ENCODE measurements at regions not wholly inside any gene's neighbourhood (a gene's known extent, or its start where the extent isn't known, plus 50 kb on each side); places are given as distances from the start of the nearest gene placed in this dataset.

- H4K91ac ChIP-seq (ENCODE audit: low read length) = no peak overlapping the region
- no peak overlapping the region for H3K4me3 ChIP-seq (ENCODE audit: insufficient read depth in 1 of 2, low read depth in 1 of 2, low read length in 2 of 2)
- H2AFZ ChIP-seq (ENCODE audit: low read depth, low read length) = no peak overlapping the region
- no peaks in the 10 kb centered on the region for H3K4me1 ChIP-seq (ENCODE audit: control insufficient read depth, insufficient read depth, low read depth, low read length)
- no peak overlapping the region for H4K8ac ChIP-seq (ENCODE audit: low read length)
- no peak overlapping the region for H3K9ac ChIP-seq (ENCODE audit: low read length)
- H3K18ac ChIP-seq (ENCODE audit: low read depth in 1 of 2, low read length in 2 of 2) = no peak overlapping the region
- H3K4me2 ChIP-seq (ENCODE audit: low read length, poor library complexity, severe bottlenecking) = no peak overlapping the region
- no peak overlapping the region for H2AK5ac ChIP-seq (ENCODE audit: low read length, severe bottlenecking)
- no peaks in the 10 kb centered on the region for H3K36me3 ChIP-seq (ENCODE audit: control insufficient read depth in 1 of 2, insufficient read depth in 2 of 2, low read depth in 1 of 2, low read length in 2 of 2)
- H3K27ac ChIP-seq (ENCODE audit: low read length, poor library complexity, severe bottlenecking) = no peak overlapping the region
- WGBS = 83% methylated on average over 2 of the region's 2 CpGs
- H3K79me1 ChIP-seq (replicated peaks; ENCODE audit: low read length, poor library complexity, severe bottlenecking) = no peaks in the 10 kb centered on the region
- no peak for DNase-seq
- H3K27me3 ChIP-seq (ENCODE audit: control insufficient read depth in 1 of 2, insufficient read depth in 1 of 2, low read length in 2 of 2) = peaks cover 26 to 30% of the 10 kb centered on the region in 2 experiments
- no peak overlapping the region for H2BK120ac ChIP-seq (ENCODE audit: low read depth, low read length)
- H3K4ac ChIP-seq (ENCODE audit: low read depth in 1 of 2, low read length in 2 of 2) = no peak overlapping the region
- H2BK5ac ChIP-seq (ENCODE audit: low read depth, low read length, poor library complexity, severe bottlenecking) = no peak overlapping the region
- no peak overlapping the region for H2BK15ac ChIP-seq (ENCODE audit: low read depth, poor library complexity, severe bottlenecking)
- no peak overlapping the region for H3K23ac ChIP-seq (ENCODE audit: low read length in 2 of 2)
- no peak overlapping the region for H3K14ac ChIP-seq (ENCODE audit: low read length in 2 of 2)
- peaks cover 5% of the 10 kb centered on the region for H3K9me3 ChIP-seq (ENCODE audit: control insufficient read depth, low read length)
- no peak overlapping the region for H2BK12ac ChIP-seq (ENCODE audit: low read length in 2 of 2)
These were observed 92.7 kb upstream of the ZNF678 start for GRCh38 chr1:227470688-227471087.

- WGBS = no CpG with 5 or more reads among the region's 3 CpGs
- DNase-seq = no peak
- no peak overlapping the region for H3K4me3 ChIP-seq (ENCODE audit: insufficient read depth in 1 of 2, low read depth in 1 of 2, low read length in 2 of 2)
These were observed 93.6 kb upstream of the ZNF678 start for GRCh38 chr1:227469708-227470107.

GRCh38 chr1:227466039-227466645 is 97.2 kb upstream of the ZNF678 start:
- H3K4me3 ChIP-seq (ENCODE audit: insufficient read depth in 1 of 2, low read depth in 1 of 2, low read length in 2 of 2) = no peak overlapping the region
- no peaks in the 10 kb centered on the region for H3K79me1 ChIP-seq (replicated peaks; ENCODE audit: low read length, poor library complexity, severe bottlenecking)
- no peak for DNase-seq
- H2BK15ac ChIP-seq (ENCODE audit: low read depth, poor library complexity, severe bottlenecking) = no peak overlapping the region
- H2BK12ac ChIP-seq (ENCODE audit: low read length in 2 of 2) = no peak overlapping the region
- no peak overlapping the region for H3K23ac ChIP-seq (ENCODE audit: low read length in 2 of 2)
- H3K9me3 ChIP-seq (ENCODE audit: control insufficient read depth, low read length) = peaks cover under 1% of the 10 kb centered on the region
- no peak overlapping the region for H3K4me2 ChIP-seq (ENCODE audit: low read length, poor library complexity, severe bottlenecking)
- H2AK5ac ChIP-seq (ENCODE audit: low read length, severe bottlenecking) = no peak overlapping the region
- H3K18ac ChIP-seq (ENCODE audit: low read depth in 1 of 2, low read length in 2 of 2) = no peak overlapping the region
- H3K4me1 ChIP-seq (ENCODE audit: control insufficient read depth, insufficient read depth, low read depth, low read length) = no peaks in the 10 kb centered on the region
- peaks cover 30 to 38% of the 10 kb centered on the region in 2 experiments for H3K27me3 ChIP-seq (ENCODE audit: control insufficient read depth in 1 of 2, insufficient read depth in 1 of 2, low read length in 2 of 2)
- no peak overlapping the region for H3K14ac ChIP-seq (ENCODE audit: low read length in 2 of 2)
- no peak overlapping the region for H2AFZ ChIP-seq (ENCODE audit: low read depth, low read length)
- H3K9ac ChIP-seq (ENCODE audit: low read length) = no peak overlapping the region
- H3K36me3 ChIP-seq (ENCODE audit: control insufficient read depth in 1 of 2, insufficient read depth in 2 of 2, low read depth in 1 of 2, low read length in 2 of 2) = no peaks in the 10 kb centered on the region
- no peak overlapping the region for H4K91ac ChIP-seq (ENCODE audit: low read length)
- no peak overlapping the region for H2BK5ac ChIP-seq (ENCODE audit: low read depth, low read length, poor library complexity, severe bottlenecking)
- no peak overlapping the region for H3K4ac ChIP-seq (ENCODE audit: low read depth in 1 of 2, low read length in 2 of 2)
- 80% methylated on average over 5 of the region's 5 CpGs for WGBS
- H4K8ac ChIP-seq (ENCODE audit: low read length) = no peak overlapping the region
- no peak overlapping the region for H3K27ac ChIP-seq (ENCODE audit: low read length, poor library complexity, severe bottlenecking)
- H2BK120ac ChIP-seq (ENCODE audit: low read depth, low read length) = no peak overlapping the region

More at GRCh38 chr1:227469708-227470107, 93.6 kb upstream of the ZNF678 start:
- Histone ChIP-seq H3K27me3 (ENCODE audit: control insufficient read depth in 1 of 2, insufficient read depth in 1 of 2, low read length in 2 of 2) (peaks cover 34 to 35% of the 10 kb centered on the region in 2 experiments), H2BK5ac (ENCODE audit: low read depth, low read length, poor library complexity, severe bottlenecking) (no peak overlapping the region), H2AFZ (ENCODE audit: low read depth, low read length) (no peak overlapping the region), H2BK15ac (ENCODE audit: low read depth, poor library complexity, severe bottlenecking) (no peak overlapping the region), H2BK12ac (ENCODE audit: low read length in 2 of 2) (no peak overlapping the region), H3K79me1 (replicated peaks; ENCODE audit: low read length, poor library complexity, severe bottlenecking) (no peaks in the 10 kb centered on the region), H2BK120ac (ENCODE audit: low read depth, low read length) (no peak overlapping the region), H3K23ac (ENCODE audit: low read length in 2 of 2) (no peak overlapping the region), H3K27ac (ENCODE audit: low read length, poor library complexity, severe bottlenecking) (no peak overlapping the region), H3K9me3 (ENCODE audit: control insufficient read depth, low read length) (peaks cover 5% of the 10 kb centered on the region), H3K36me3 (ENCODE audit: control insufficient read depth in 1 of 2, insufficient read depth in 2 of 2, low read depth in 1 of 2, low read length in 2 of 2) (no peaks in the 10 kb centered on the region), H4K8ac (ENCODE audit: low read length) (no peak overlapping the region), H4K91ac (ENCODE audit: low read length) (no peak overlapping the region), H3K4ac (ENCODE audit: low read depth in 1 of 2, low read length in 2 of 2) (no peak overlapping the region), H3K4me2 (ENCODE audit: low read length, poor library complexity, severe bottlenecking) (no peak overlapping the region), H3K9ac (ENCODE audit: low read length) (no peak overlapping the region), H3K4me1 (ENCODE audit: control insufficient read depth, insufficient read depth, low read depth, low read length) (no peaks in the 10 kb centered on the region), H3K18ac (ENCODE audit: low read depth in 1 of 2, low read length in 2 of 2) (no peak overlapping the region), H3K14ac (ENCODE audit: low read length in 2 of 2) (no peak overlapping the region), H2AK5ac (ENCODE audit: low read length, severe bottlenecking) (no peak overlapping the region)

DNA sequence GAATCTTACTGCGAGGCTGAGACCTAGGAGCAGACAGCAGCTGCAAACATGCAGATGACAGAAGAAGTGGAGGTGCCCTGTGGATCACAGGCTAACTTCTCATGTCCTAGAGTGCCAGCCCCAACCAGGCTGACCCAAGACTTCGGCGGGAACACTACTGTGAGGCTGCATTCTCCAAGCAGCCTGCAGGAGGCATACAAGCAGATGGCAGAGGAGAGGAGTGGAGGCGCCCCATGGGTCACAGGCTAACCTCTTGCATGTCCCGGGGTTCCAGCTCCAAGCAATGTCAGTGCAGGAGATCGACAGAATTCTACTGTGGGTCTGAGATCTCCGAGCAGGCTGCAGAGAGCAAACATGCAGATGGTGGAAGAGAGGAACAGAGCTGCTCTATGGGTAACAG is 98.1 kb upstream of the ZNF678 start:
- no peak overlapping the region for H3K9ac ChIP-seq (ENCODE audit: low read length)
- no peak overlapping the region for H3K4me2 ChIP-seq (ENCODE audit: low read length, poor library complexity, severe bottlenecking)
- no peak overlapping the region for H2BK12ac ChIP-seq (ENCODE audit: low read length in 2 of 2)
- peaks cover 27 to 38% of the 10 kb centered on the region in 2 experiments for H3K27me3 ChIP-seq (ENCODE audit: control insufficient read depth in 1 of 2, insufficient read depth in 1 of 2, low read length in 2 of 2)
- H2BK120ac ChIP-seq (ENCODE audit: low read depth, low read length) = no peak overlapping the region
- no peak overlapping the region for H3K23ac ChIP-seq (ENCODE audit: low read length in 2 of 2)
- H2AFZ ChIP-seq (ENCODE audit: low read depth, low read length) = no peak overlapping the region
- no peak overlapping the region for H2BK5ac ChIP-seq (ENCODE audit: low read depth, low read length, poor library complexity, severe bottlenecking)
- H3K27ac ChIP-seq (ENCODE audit: low read length, poor library complexity, severe bottlenecking) = no peak overlapping the region
- 67% methylated on average over 7 of the region's 7 CpGs for WGBS
- DNase-seq = no peak
- no peaks in the 10 kb centered on the region for H3K79me1 ChIP-seq (replicated peaks; ENCODE audit: low read length, poor library complexity, severe bottlenecking)
- no peak overlapping the region for H3K18ac ChIP-seq (ENCODE audit: low read depth in 1 of 2, low read length in 2 of 2)
- no peak overlapping the region for H4K8ac ChIP-seq (ENCODE audit: low read length)
- H3K4me1 ChIP-seq (ENCODE audit: control insufficient read depth, insufficient read depth, low read depth, low read length) = no peaks in the 10 kb centered on the region
- H3K4ac ChIP-seq (ENCODE audit: low read depth in 1 of 2, low read length in 2 of 2) = no peak overlapping the region
- H3K14ac ChIP-seq (ENCODE audit: low read length in 2 of 2) = no peak overlapping the region
- no peak overlapping the region for H2BK15ac ChIP-seq (ENCODE audit: low read depth, poor library complexity, severe bottlenecking)
- H3K9me3 ChIP-seq (ENCODE audit: control insufficient read depth, low read length) = no peaks in the 10 kb centered on the region
- no peak overlapping the region for H2AK5ac ChIP-seq (ENCODE audit: low read length, severe bottlenecking)
- no peaks in the 10 kb centered on the region for H3K36me3 ChIP-seq (ENCODE audit: control insufficient read depth in 1 of 2, insufficient read depth in 2 of 2, low read depth in 1 of 2, low read length in 2 of 2)
- H4K91ac ChIP-seq (ENCODE audit: low read length) = no peak overlapping the region
- H3K4me3 ChIP-seq (ENCODE audit: insufficient read depth in 1 of 2, low read depth in 1 of 2, low read length in 2 of 2) = no peak overlapping the region
